Activated naive CD8-positive, alpha-beta T cell treated with anti-CD3 and anti-CD28 coated beads, Interleukin-2, amount 50 U/mL, for 16 hours (primary cell): ENCODE measurements at regions not wholly inside any gene's neighbourhood (a gene's known extent, or its start where the extent isn't known, plus 50 kb on each side); places are given as distances from the start of the nearest gene placed in this dataset.

Source experiments
- DNase-seq: peaks from one replicate; pipeline ENCODE4 v3.0.0-alpha.2; 2020; ENCODE audit warnings: low read depth, low spot score

- DNase-seq, result no peak
Observed at GRCh38 chrX:39821709-39822095, 276.1 kb downstream of the BCOR start.

- no peak for DNase-seq
Observed at GRCh38 chrX:39822133-39822748, 275.5 kb downstream of the BCOR start.

- no peak for DNase-seq
Observed at GRCh38 chrX:39823424-39823823, 274.3 kb downstream of the BCOR start.

- DNase-seq, result no peak
Observed at GRCh38 chrX:39823854-39824253, 273.9 kb downstream of the BCOR start.

GRCh38 chrX:39826813-39827543, 270.8 kb downstream of the BCOR start:
- no peak for DNase-seq

GRCh38 chrX:39827951-39828350, 269.8 kb downstream of the BCOR start:
- no peak for DNase-seq

- no peak for DNase-seq
Observed at GRCh38 chrX:39828971-39829370, 268.8 kb downstream of the BCOR start.

- DNase-seq, result no peak
Observed at GRCh38 chrX:39829965-39830364, 267.8 kb downstream of the BCOR start.

GRCh38 chrX:39830414-39830813, 267.3 kb downstream of the BCOR start:
- DNase-seq, result no peak

GRCh38 chrX:39832211-39832610, 265.5 kb downstream of the BCOR start:
- DNase-seq, result no peak

- no peak for DNase-seq
Observed at GRCh38 chrX:39834600-39834999, 263.2 kb downstream of the BCOR start.

- DNase-seq, result no peak
Observed at GRCh38 chrX:39835241-39835640, 262.5 kb downstream of the BCOR start.

- DNase-seq, result no peak
Observed at GRCh38 chrX:39835776-39836175, 262.0 kb downstream of the BCOR start.

- no peak for DNase-seq
Observed at GRCh38 chrX:39836802-39837420, 260.8 kb downstream of the BCOR start.

GRCh38 chrX:39837688-39838087, 260.1 kb downstream of the BCOR start:
- no peak for DNase-seq

GRCh38 chrX:39839371-39839770, 258.4 kb downstream of the BCOR start:
- no peak for DNase-seq

- no peak for DNase-seq
Observed at GRCh38 chrX:39840133-39840532, 257.6 kb downstream of the BCOR start.

- DNase-seq, result no peak
Observed at GRCh38 chrX:39840581-39841093, 257.1 kb downstream of the BCOR start.

- DNase-seq, result no peak
Observed at GRCh38 chrX:39841604-39842003, 256.2 kb downstream of the BCOR start.

GRCh38 chrX:39842281-39842973, 255.3 kb downstream of the BCOR start:
- no peak for DNase-seq

- DNase-seq, result no peak
Observed at GRCh38 chrX:39843318-39843717, 254.4 kb downstream of the BCOR start.

- DNase-seq, result no peak
Observed at GRCh38 chrX:39845233-39845632, 252.5 kb downstream of the BCOR start.
